HEK293 (cell line): ENCODE measurements at regions not wholly inside any gene's neighbourhood (a gene's known extent, or its start where the extent isn't known, plus 50 kb on each side); places are given as distances from the start of the nearest gene placed in this dataset.

Experiments used
- CTCF ChIP-seq: fragments of 450-650 bp; formaldehyde crosslinking; IDR thresholded peaks from 2 replicates; pipeline ENCODE4 v1.5.1; 2016; ENCODE audit warnings: missing biosample characterization, missing genetic modification characterization
- TCF7L2 ChIP-seq: IDR thresholded peaks from 2 replicates; pipeline ENCODE4 v1.6.1; 2011; ENCODE audit warnings: low read depth, mild to moderate bottlenecking, inconsistent platforms, low read length, moderate library complexity, borderline replicate concordance
- ZNF274 ChIP-seq, 2 experiments: fragments of 200-500 bp in 1 of 2; fragments of 450-650 bp in 1 of 2; sonication (Bioruptor generic) in 1 of 2; formaldehyde crosslinking in 1 of 2; IDR thresholded peaks; 2 replicates each; pipeline versions ENCODE4 v1.5.1 to v1.6.1; 2014 to 2016; ENCODE audit warnings: borderline replicate concordance in 1 of 2, inconsistent platforms in 1 of 2, low read length in 1 of 2, missing biosample characterization in 1 of 2, missing genetic modification characterization in 1 of 2
- ZNF777 ChIP-seq: fragments of 450-650 bp; formaldehyde crosslinking; IDR thresholded peaks from 2 replicates; pipeline ENCODE4 v1.5.1; 2017; ENCODE audit warnings: missing biosample characterization, missing genetic modification characterization, borderline replicate concordance

DNA sequence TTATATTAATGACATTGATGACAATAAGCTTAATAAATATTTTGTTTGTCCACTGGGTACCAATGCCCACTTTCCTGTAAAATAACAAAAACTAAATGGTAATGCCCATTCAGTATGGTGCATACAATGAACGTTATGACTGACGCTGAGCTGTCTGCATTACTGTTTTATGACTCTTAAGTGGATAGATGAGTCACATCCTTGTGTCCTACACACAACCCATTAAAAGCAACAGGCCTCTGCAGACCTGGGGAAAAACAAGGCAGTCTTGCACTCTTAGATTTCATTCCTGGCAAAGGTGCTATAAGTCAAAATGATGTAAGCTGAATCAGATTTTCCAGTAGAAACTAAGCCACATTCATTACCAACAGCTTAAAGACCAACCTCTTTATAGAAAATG is 176.3 kb upstream of the TMEM45B start:
- TF ChIP-seq ZNF777 (tag by site-specific recombination) (no peak), ZNF274 (IDR thresholded peaks at IDR 0.05; ENCODE audit: low read length) (no peak), ZNF274 (tag by site-specific recombination; IDR thresholded peaks at IDR 0.05; ENCODE audit: borderline replicate concordance) (no peak), TCF7L2 (no peak), CTCF (tag by site-specific recombination) (no peak)
